ENCODE measurements at regions not wholly inside any gene's neighbourhood (a gene's known extent, or its start where the extent isn't known, plus 50 kb on each side); places are given as distances from the start of the nearest gene placed in this dataset.

GRCh38 chr18:73959352-73959751 lies 188.3 kb downstream of the FBXO15 start:
- TF ChIP-seq CTCF (IDR thresholded peaks at IDR 0.05; ENCODE audit: poor library complexity) (no peak), EZH2 (IDR thresholded peaks at IDR 0.05; ENCODE audit: borderline replicate concordance) (no peak)

Data from hepatocyte (in vitro differentiated cells).